K562 (cell line): ENCODE measurements at regions not wholly inside any gene's neighbourhood (a gene's known extent, or its start where the extent isn't known, plus 50 kb on each side); places are given as distances from the start of the nearest gene placed in this dataset.

Source experiments
- ATAC-seq: fragments of 200-7000 bp; cut with Tn5 transposase; 3 replicates; pipeline ENCODE4 v1.9.1; 2020; ENCODE audit warnings: moderate library complexity
- BruUV-seq: library from RNA; stranded (reverse); fragments of 400-500 nt; replicated peaks from 2 replicates; lab custom pipeline; 2021; lab: Mats Ljungman, UMichigan
- CTCF ChIA-PET: fragments of 300-600 bp; formaldehyde crosslinking; extraction: SDS; loops from one replicate; lab custom pipeline; 2021; ENCODE audit warnings: low intra/inter-chr PET ratio; lab: Yijun Ruan, JAX
- POLR2A ChIA-PET: fragments of 300-600, 350-650 bp; sonication (Branson Sonifier 250); formaldehyde crosslinking; extraction: SDS; loops from one replicate; lab custom pipeline; 2021; ENCODE audit warnings: antibody characterized with exemption, inconsistent platforms; lab: Yijun Ruan, JAX
- DNase-seq, 4 experiments: peaks; one replicate each; pipeline versions ENCODE4 v3.0.0 to v3.0.0-alpha.2; 2011 to 2018; ENCODE audit warnings: low spot score in 3 of 4, mixed read lengths in 3 of 4; ENCODE audit errors: extremely low read depth in 1 of 4
- FAIRE-seq: peaks from 2 replicates; lab custom pipeline; 2011; peaks lifted over from hg19 to GRCh38; lab: Jason Lieb, UNC
- H2AFZ ChIP-seq: 2 replicates; pipeline ENCODE4 v1.6.0; 2011; ENCODE audit warnings: low read depth, low read length, control low read depth, inconsistent platforms
- H3K27ac ChIP-seq: fragments of 200-600 bp; 3 replicates; pipeline ENCODE4 v1.8.0; 2011; ENCODE audit warnings: low read depth, mild to moderate bottlenecking, control low read depth, inconsistent platforms, low read length, moderate library complexity, mixed read lengths; ENCODE audit errors: extremely low read depth
- H3K27me3 ChIP-seq, 2 experiments: fragments of 300-600 bp in 1 of 2; 2 replicates in 1 of 2; 3 replicates in 1 of 2; pipeline versions ENCODE4 v1.6.0 to v1.8.0; 2011; ENCODE audit warnings: inconsistent platforms in 2 of 2, low read length in 2 of 2, mild to moderate bottlenecking in 1 of 2, mixed read lengths in 1 of 2, moderate library complexity in 1 of 2; ENCODE audit not compliant: control insufficient read depth in 2 of 2, insufficient read depth in 2 of 2
- H3K36me3 ChIP-seq: fragments of 300-600 bp; 3 replicates; pipeline ENCODE4 v1.8.0; 2011; ENCODE audit warnings: mild to moderate bottlenecking, low read length, inconsistent platforms; ENCODE audit not compliant: control insufficient read depth, insufficient read depth
- H3K4me1 ChIP-seq, 2 experiments: fragments of 200-600 bp in 1 of 2; replicated peaks in 1 of 2; 2 replicates in 1 of 2; 3 replicates in 1 of 2; pipeline versions ENCODE4 v1.5.1 to v1.8.0; 2011; ENCODE audit warnings: inconsistent platforms in 2 of 2, low read length in 2 of 2, mild to moderate bottlenecking in 1 of 2, mixed read lengths in 1 of 2, moderate library complexity in 1 of 2; ENCODE audit not compliant: control insufficient read depth in 2 of 2, insufficient read depth in 2 of 2
- H3K4me2 ChIP-seq: 2 replicates; pipeline ENCODE4 v1.6.1; 2011; ENCODE audit warnings: low read length, control low read depth, inconsistent platforms, mixed read lengths; ENCODE audit not compliant: insufficient read depth
- H3K4me3 ChIP-seq: fragments of 200-600 bp; sonication (generic), shearing (Covaris generic); 2 replicates; pipeline ENCODE4 v1.5.1; 2016; ENCODE audit warnings: control low read depth, inconsistent platforms
- H3K79me2 ChIP-seq: fragments of 200-600 bp; 3 replicates; pipeline ENCODE4 v1.8.0; 2011; ENCODE audit warnings: low read length, inconsistent platforms; ENCODE audit not compliant: control insufficient read depth, insufficient read depth
- H3K9ac ChIP-seq, 2 experiments: 2 replicates each; pipeline versions ENCODE4 v1.6.0 to v1.6.1; 2011; ENCODE audit warnings: low read depth in 2 of 2, low read length in 2 of 2, control low read depth in 1 of 2, inconsistent platforms in 1 of 2, mild to moderate bottlenecking in 1 of 2, mixed read lengths in 1 of 2; ENCODE audit not compliant: insufficient read depth in 1 of 2
- H3K9me1 ChIP-seq: one replicate; pipeline ENCODE4 v1.6.0; 2011; ENCODE audit warnings: inconsistent platforms, mild to moderate bottlenecking, low read length, moderate library complexity; ENCODE audit not compliant: control insufficient read depth, insufficient read depth
- H3K9me3 ChIP-seq: replicated peaks from 2 replicates; pipeline ENCODE4 v1.5.1; 2011; ENCODE audit warnings: low read depth, low read length, inconsistent platforms; ENCODE audit not compliant: control insufficient read depth, insufficient read depth
- H4K20me1 ChIP-seq: replicated peaks from 2 replicates; pipeline ENCODE4 v1.6.1; 2011; ENCODE audit warnings: low read length, inconsistent platforms, mixed read lengths; ENCODE audit not compliant: control insufficient read depth, insufficient read depth
- HDAC6 ChIP-seq: IDR thresholded peaks from 2 replicates; pipeline ENCODE4 v1.6.1; 2012; ENCODE audit warnings: low read depth, mild to moderate bottlenecking, control low read depth, inconsistent platforms, low read length, moderate library complexity
- HNRNPH1 ChIP-seq: fragments of 200-400 bp; formaldehyde crosslinking; optimal IDR thresholded peaks from 2 replicates; pipeline ENCODE3; 2017; ENCODE audit warnings: low read depth, mild to moderate bottlenecking, low read length, moderate library complexity
- HOXB6 ChIP-seq: fragments of 250-450 bp; sonication (Bioruptor Pico); IDR thresholded peaks from 2 replicates; pipeline ENCODE4 v1.5.1; 2022; ENCODE audit warnings: mild to moderate bottlenecking, borderline replicate concordance
- MTA3 ChIP-seq: fragments of 450-650 bp; formaldehyde crosslinking; IDR thresholded peaks from 2 replicates; pipeline ENCODE4 v1.6.1; 2017; ENCODE audit warnings: mild to moderate bottlenecking, borderline replicate concordance
- SMAD4 ChIP-seq: fragments of 250-450 bp; sonication (Bioruptor Pico); conservative IDR thresholded peaks from 2 replicates; pipeline ENCODE4 v1.8.0; 2021; ENCODE audit warnings: inconsistent platforms, mild to moderate bottlenecking, moderate library complexity
- TOE1 ChIP-seq, 2 experiments: fragments of 450-650 bp in 1 of 2; sonication (generic) in 1 of 2; formaldehyde crosslinking in 1 of 2; IDR thresholded peaks; 2 replicates each; pipeline versions ENCODE4 v1.7.1 to v1.8.0; 2016 to 2022; ENCODE audit warnings: borderline replicate concordance in 2 of 2, mild to moderate bottlenecking in 2 of 2, antibody characterized with exemption in 1 of 2, inconsistent platforms in 1 of 2, low read depth in 1 of 2, missing genetic modification reagents in 1 of 2, moderate library complexity in 1 of 2
- WGBS: fragments of 100-300 bp; shearing (Covaris generic); methylation state at CpG from one replicate; pipeline ENCODE4 v1.1.6; 2016; ENCODE audit warnings: low coverage, mixed read lengths; ENCODE audit not compliant: insufficient coverage; ENCODE audit errors: missing lambda C conversion rate; 5-methylcytosine and 5-hydroxymethylcytosine counted together
- in situ Hi-C: fragments of 300-500 bp; cut with MboI; formaldehyde crosslinking; loops from 4 replicates; pipeline ENCODE4 v1.15.0; 2018; ENCODE audit warnings: inconsistent platforms, mixed read lengths
- intact Hi-C: fragments of 100-400 bp; cut with micrococcal nuclease; formaldehyde crosslinking; loops from 2 replicates; pipeline ENCODE4 v1.14.2; 2022
- TF ChIP-seq, protein P1 (sequence below): fragments of 450-650 bp; IDR thresholded peaks from 2 replicates; pipeline ENCODE4 v1.6.1; 2016; ENCODE audit warnings: low read depth, mild to moderate bottlenecking, moderate library complexity
- TF ChIP-seq, protein P2 (sequence below), 2 experiments: fragments of 450-650 bp; formaldehyde crosslinking in 1 of 2; IDR thresholded peaks; 2 replicates each; pipeline versions ENCODE4 v1.4.0 to v1.6.1; 2014 to 2020; ENCODE audit warnings: mild to moderate bottlenecking in 2 of 2, borderline replicate concordance in 1 of 2, low read depth in 1 of 2

DNA sequence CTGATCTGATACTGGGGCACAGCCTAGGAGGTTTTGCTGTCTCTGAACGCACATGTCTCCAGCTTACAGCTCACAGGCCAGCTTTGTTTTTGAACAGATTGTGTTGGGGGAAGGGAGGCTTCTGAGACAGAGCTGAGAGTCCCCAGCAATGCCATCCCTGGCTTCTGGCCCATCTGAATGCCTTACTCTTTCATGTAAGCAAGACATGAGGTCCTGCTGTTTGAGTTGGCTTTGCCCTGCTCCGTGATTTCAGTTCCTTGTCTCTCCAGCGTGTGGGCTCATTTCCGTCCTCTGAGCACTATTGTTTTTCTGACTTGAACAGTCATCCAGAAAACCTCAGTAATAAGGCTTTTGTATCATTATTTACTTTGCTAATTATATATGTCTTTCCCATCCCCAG lies 194.9 kb upstream of the TNP1 start:
- in situ Hi-C loops, result no loop called here
- Histone ChIP-seq H4K20me1 (no peaks in the 10 kb centered on the region), H3K4me2 (no peak overlapping the region), H3K4me1 (peaks cover 0 to 11% of the 10 kb centered on the region in 2 experiments; a peak in 3 of 5 replicates), H3K36me3 (no peaks in the 10 kb centered on the region), H3K9ac (no peak overlapping the region), H3K4me3 (no peak overlapping the region), H3K79me2 (no peaks in the 10 kb centered on the region), H3K27me3 (no peaks in the 10 kb centered on the region; a peak in 1 of 5 replicates), H3K9me3 (no peaks in the 10 kb centered on the region), H3K9me1 (peaks cover 3% of the 10 kb centered on the region), H3K27ac (no peak overlapping the region), H2AFZ (no peak overlapping the region)
- intact Hi-C loops, result no loop called here
- no peak for FAIRE-seq
- ChIA-PET POLR2A (interaction anchor here (1.1 kb wide), 1 partner anchor 11 kb away, joined by 3 read pairs; no protein-coding TSS in a partner anchor), CTCF (no interaction called here)
- no peak for ATAC-seq
- WGBS, result 29% methylated on average over 4 of the region's 4 CpGs
- DNase-seq, result no peak
- TF ChIP-seq HDAC6, result no peak
- TF ChIP-seq, protein P1, sequence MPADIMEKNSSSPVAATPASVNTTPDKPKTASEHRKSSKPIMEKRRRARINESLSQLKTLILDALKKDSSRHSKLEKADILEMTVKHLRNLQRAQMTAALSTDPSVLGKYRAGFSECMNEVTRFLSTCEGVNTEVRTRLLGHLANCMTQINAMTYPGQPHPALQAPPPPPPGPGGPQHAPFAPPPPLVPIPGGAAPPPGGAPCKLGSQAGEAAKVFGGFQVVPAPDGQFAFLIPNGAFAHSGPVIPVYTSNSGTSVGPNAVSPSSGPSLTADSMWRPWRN, result no peak
- no peak for TF ChIP-seq SMAD4 (CRISPR knock-in tag)
- TF ChIP-seq HOXB6 (CRISPR knock-in tag), result no peak
- TF ChIP-seq TOE1 (IDR thresholded peaks at IDR 0.05; ENCODE audit: borderline replicate concordance), result no peak
- TF ChIP-seq TOE1 (CRISPR knock-in tag; IDR thresholded peaks at IDR 0.05; ENCODE audit: borderline replicate concordance, low read depth), result no peak
- TF ChIP-seq MTA3, result no peak
- TF ChIP-seq, protein P2, sequence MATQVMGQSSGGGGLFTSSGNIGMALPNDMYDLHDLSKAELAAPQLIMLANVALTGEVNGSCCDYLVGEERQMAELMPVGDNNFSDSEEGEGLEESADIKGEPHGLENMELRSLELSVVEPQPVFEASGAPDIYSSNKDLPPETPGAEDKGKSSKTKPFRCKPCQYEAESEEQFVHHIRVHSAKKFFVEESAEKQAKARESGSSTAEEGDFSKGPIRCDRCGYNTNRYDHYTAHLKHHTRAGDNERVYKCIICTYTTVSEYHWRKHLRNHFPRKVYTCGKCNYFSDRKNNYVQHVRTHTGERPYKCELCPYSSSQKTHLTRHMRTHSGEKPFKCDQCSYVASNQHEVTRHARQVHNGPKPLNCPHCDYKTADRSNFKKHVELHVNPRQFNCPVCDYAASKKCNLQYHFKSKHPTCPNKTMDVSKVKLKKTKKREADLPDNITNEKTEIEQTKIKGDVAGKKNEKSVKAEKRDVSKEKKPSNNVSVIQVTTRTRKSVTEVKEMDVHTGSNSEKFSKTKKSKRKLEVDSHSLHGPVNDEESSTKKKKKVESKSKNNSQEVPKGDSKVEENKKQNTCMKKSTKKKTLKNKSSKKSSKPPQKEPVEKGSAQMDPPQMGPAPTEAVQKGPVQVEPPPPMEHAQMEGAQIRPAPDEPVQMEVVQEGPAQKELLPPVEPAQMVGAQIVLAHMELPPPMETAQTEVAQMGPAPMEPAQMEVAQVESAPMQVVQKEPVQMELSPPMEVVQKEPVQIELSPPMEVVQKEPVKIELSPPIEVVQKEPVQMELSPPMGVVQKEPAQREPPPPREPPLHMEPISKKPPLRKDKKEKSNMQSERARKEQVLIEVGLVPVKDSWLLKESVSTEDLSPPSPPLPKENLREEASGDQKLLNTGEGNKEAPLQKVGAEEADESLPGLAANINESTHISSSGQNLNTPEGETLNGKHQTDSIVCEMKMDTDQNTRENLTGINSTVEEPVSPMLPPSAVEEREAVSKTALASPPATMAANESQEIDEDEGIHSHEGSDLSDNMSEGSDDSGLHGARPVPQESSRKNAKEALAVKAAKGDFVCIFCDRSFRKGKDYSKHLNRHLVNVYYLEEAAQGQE (IDR thresholded peaks at IDR 0.05; ENCODE audit: borderline replicate concordance), result no peak
- TF ChIP-seq, protein P2 (CRISPR knock-in tag; IDR thresholded peaks at IDR 0.05; ENCODE audit: low read depth), result no peak
- no peak for TF ChIP-seq HNRNPH1
- no TSS peak for BruUV-seq
